H9 (cell line): ENCODE measurements at regions not wholly inside any gene's neighbourhood (a gene's known extent, or its start where the extent isn't known, plus 50 kb on each side); places are given as distances from the start of the nearest gene placed in this dataset.

Experiments used
- DNase-seq: peaks from one replicate; pipeline ENCODE4 v3.0.0-alpha.2; 2017
- H2AFZ ChIP-seq: one replicate; pipeline ENCODE4 v1.6.1; 2013; ENCODE audit warnings: mild to moderate bottlenecking, low read length, control low read depth, moderate library complexity
- H2AK5ac ChIP-seq: 2 replicates; pipeline ENCODE4 v1.6.1; 2013; ENCODE audit warnings: low read length, control low read depth, mixed read lengths; ENCODE audit not compliant: insufficient read length
- H2BK120ac ChIP-seq: one replicate; pipeline ENCODE4 v1.6.1; 2013; ENCODE audit warnings: low read depth, mild to moderate bottlenecking, low read length, control low read depth, inconsistent platforms; ENCODE audit not compliant: poor library complexity, severe bottlenecking
- H2BK12ac ChIP-seq: 2 replicates; pipeline ENCODE4 v1.6.1; 2013; ENCODE audit warnings: low read length, control low read depth, mixed read lengths, low read depth; ENCODE audit not compliant: insufficient read length
- H2BK15ac ChIP-seq: 2 replicates; pipeline ENCODE4 v1.6.1; 2013; ENCODE audit warnings: low read depth, low read length, control low read depth
- H2BK20ac ChIP-seq: one replicate; pipeline ENCODE4 v1.6.1; 2013; ENCODE audit warnings: low read depth, mild to moderate bottlenecking, low read length, control low read depth, inconsistent platforms; ENCODE audit not compliant: poor library complexity, severe bottlenecking
- H2BK5ac ChIP-seq: 2 replicates; pipeline ENCODE4 v1.6.1; 2013; ENCODE audit warnings: low read length, control low read depth, mixed read lengths; ENCODE audit not compliant: insufficient read length
- H3K14ac ChIP-seq: 2 replicates; pipeline ENCODE4 v1.6.1; 2013; ENCODE audit warnings: low read length, control low read depth; ENCODE audit not compliant: insufficient read depth
- H3K18ac ChIP-seq: 2 replicates; pipeline ENCODE4 v1.6.1; 2013; ENCODE audit warnings: low read depth, mild to moderate bottlenecking, mixed read lengths, low read length, control low read depth; ENCODE audit not compliant: insufficient read length
- H3K23ac ChIP-seq: 2 replicates; pipeline ENCODE4 v1.6.1; 2013; ENCODE audit warnings: low read length, control low read depth, mixed read lengths, low read depth; ENCODE audit not compliant: insufficient read length
- H3K23me2 ChIP-seq: 2 replicates; pipeline ENCODE4 v1.6.1; 2013; ENCODE audit warnings: low read depth, mild to moderate bottlenecking, mixed read lengths, low read length, control low read depth; ENCODE audit not compliant: insufficient read length, poor library complexity, severe bottlenecking
- H3K27ac ChIP-seq: 2 replicates; pipeline ENCODE4 v1.5.1; 2013; ENCODE audit warnings: low read length, control low read depth, mixed read lengths, low read depth; ENCODE audit not compliant: insufficient read length
- H3K27me3 ChIP-seq: 2 replicates; pipeline ENCODE4 v1.6.1; 2013; ENCODE audit warnings: low read length, control low read depth, inconsistent platforms; ENCODE audit not compliant: insufficient read depth
- H3K4ac ChIP-seq: 2 replicates; pipeline ENCODE4 v1.6.1; 2013; ENCODE audit warnings: low read depth, mild to moderate bottlenecking, control low read depth, inconsistent platforms, low read length, moderate library complexity
- H3K4me1 ChIP-seq: 2 replicates; pipeline ENCODE4 v1.6.1; 2013; ENCODE audit warnings: low read length, control low read depth, inconsistent platforms; ENCODE audit not compliant: insufficient read depth
- H3K4me2 ChIP-seq: 2 replicates; pipeline ENCODE4 v1.6.1; 2013; ENCODE audit warnings: low read length, control low read depth, mixed read lengths; ENCODE audit not compliant: insufficient read length, insufficient read depth
- H3K56ac ChIP-seq: 2 replicates; pipeline ENCODE4 v1.6.1; 2013; ENCODE audit warnings: low read depth, mild to moderate bottlenecking, mixed read lengths, low read length, control low read depth; ENCODE audit not compliant: insufficient read length
- H3K79me1 ChIP-seq: 2 replicates; pipeline ENCODE4 v1.6.1; 2013; ENCODE audit warnings: low read depth, mild to moderate bottlenecking, moderate library complexity, low read length, control low read depth, inconsistent platforms; ENCODE audit not compliant: insufficient read depth, poor library complexity, severe bottlenecking
- H3K79me2 ChIP-seq: 2 replicates; pipeline ENCODE4 v1.6.1; 2013; ENCODE audit warnings: low read length, control low read depth, inconsistent platforms; ENCODE audit not compliant: insufficient read depth
- H3K9ac ChIP-seq: 2 replicates; pipeline ENCODE4 v1.6.1; 2013; ENCODE audit warnings: low read length, control low read depth, mixed read lengths; ENCODE audit not compliant: insufficient read length; ENCODE audit errors: extremely low read depth
- H3K9me3 ChIP-seq: one replicate; pipeline ENCODE4 v1.6.1; 2013; ENCODE audit warnings: low read depth, low read length, inconsistent platforms; ENCODE audit not compliant: control insufficient read depth
- H3T11ph ChIP-seq: one replicate; pipeline ENCODE4 v1.6.1; 2013; ENCODE audit warnings: mild to moderate bottlenecking, low read length, control low read depth, inconsistent platforms
- H4K20me1 ChIP-seq: one replicate; pipeline ENCODE4 v1.6.1; 2013; ENCODE audit not compliant: control insufficient read depth, insufficient read length, insufficient read depth
- H4K5ac ChIP-seq: 2 replicates; pipeline ENCODE4 v1.6.1; 2013; ENCODE audit warnings: low read depth, mild to moderate bottlenecking, mixed read lengths, low read length, control low read depth; ENCODE audit not compliant: insufficient read length
- H4K8ac ChIP-seq: replicated peaks from 2 replicates; pipeline ENCODE4 v1.6.1; 2013; ENCODE audit warnings: low read length, control low read depth, mixed read lengths, low read depth; ENCODE audit not compliant: insufficient read length
- H4K91ac ChIP-seq: 2 replicates; pipeline ENCODE4 v1.6.1; 2013; ENCODE audit warnings: low read depth, mild to moderate bottlenecking, moderate library complexity, mixed read lengths, low read length, control low read depth; ENCODE audit not compliant: insufficient read length
- H3K27ac Mint-ChIP-seq, 3 experiments: 2 replicates in 2 of 3; 3 replicates in 1 of 3; pipeline ENCODE4 v1.8.0; 2020 to 2021; ENCODE audit warnings: mixed read lengths in 3 of 3, mild to moderate bottlenecking in 1 of 3, moderate library complexity in 1 of 3
- H3K27me3 Mint-ChIP-seq: 2 replicates; pipeline ENCODE4 v1.8.0; 2021; ENCODE audit warnings: low read depth, mild to moderate bottlenecking, moderate library complexity, mixed read lengths
- H3K36me3 Mint-ChIP-seq, 3 experiments: 2 replicates in 2 of 3; 3 replicates in 1 of 3; pipeline ENCODE4 v1.8.0; 2020 to 2021; ENCODE audit warnings: low read depth in 3 of 3, mixed read lengths in 3 of 3; ENCODE audit not compliant: insufficient read depth in 1 of 3
- H3K4me1 Mint-ChIP-seq, 2 experiments: 2 replicates each; pipeline ENCODE4 v1.8.0; 2020; ENCODE audit warnings: mixed read lengths in 2 of 2
- H3K4me3 Mint-ChIP-seq, 2 experiments: 2 replicates in 1 of 2; 3 replicates in 1 of 2; pipeline ENCODE4 v1.8.0; 2020 to 2021; ENCODE audit warnings: mild to moderate bottlenecking in 2 of 2, mixed read lengths in 2 of 2, moderate library complexity in 1 of 2
- H3K9me3 Mint-ChIP-seq, 2 experiments: 2 replicates in 1 of 2; 3 replicates in 1 of 2; pipeline ENCODE4 v1.8.0; 2020; ENCODE audit warnings: mild to moderate bottlenecking in 2 of 2, mixed read lengths in 2 of 2, moderate library complexity in 1 of 2
- CTCF ChIP-seq: fragments of 200-600 bp; sonication (generic); conservative IDR thresholded peaks from 3 replicates; pipeline ENCODE4 v1.8.0; 2021; ENCODE audit warnings: antibody characterized with exemption, mild to moderate bottlenecking
- WGBS: extraction: QIAGEN DNeasy Blood & Tissue Kit; methylation state at CpG from one replicate; pipeline ENCODE4 v1.1.7; 2013; ENCODE audit warnings: missing lambda C conversion rate, low lambda C conversion rate, mixed read lengths; ENCODE audit not compliant: insufficient read length; ENCODE audit errors: extremely low coverage; 5-methylcytosine and 5-hydroxymethylcytosine counted together

GRCh38 chr7:3102159-3102558, 58.5 kb upstream of the CARD11 start:
- Histone ChIP-seq H3T11ph (no peak overlapping the region), H4K8ac (no peak overlapping the region), H3K9ac (no peak overlapping the region), H2BK12ac (no peak overlapping the region), H3K4ac (no peak overlapping the region), H3K14ac (no peak overlapping the region), H4K20me1 (no peaks in the 10 kb centered on the region), H4K91ac (no peak overlapping the region), H3K9me3 (no peaks in the 10 kb centered on the region), H3K27ac (no peak overlapping the region), H2AK5ac (no peak overlapping the region), H3K56ac (no peak overlapping the region), H3K18ac (no peak overlapping the region), H2BK15ac (no peak overlapping the region), H2BK5ac (no peak overlapping the region), H3K27me3 (no peaks in the 10 kb centered on the region), H2AFZ (no peak overlapping the region), H3K79me1 (no peaks in the 10 kb centered on the region), H4K5ac (no peak overlapping the region), H3K4me1 (no peaks in the 10 kb centered on the region), H2BK120ac (no peak overlapping the region), H2BK20ac (no peak overlapping the region), H3K23ac (no peak overlapping the region), H3K4me2 (no peak overlapping the region), H3K23me2 (no peaks in the 10 kb centered on the region), H3K79me2 (no peaks in the 10 kb centered on the region)
- H3K27me3 Mint-ChIP-seq: no peaks in the 10 kb centered on the region
- 0 out of 7 replicates have a peak overlapping the region, but pooled peaks of 1 of the 3 experiments have one; percentile 28 for H3K27ac Mint-ChIP-seq
- H3K36me3 Mint-ChIP-seq: no peaks in the 10 kb centered on the region
- DNase-seq: no peak
- TF ChIP-seq CTCF: no peak
- H3K4me3 Mint-ChIP-seq: no peak overlapping the region
- peaks cover 0 to 6% of the 10 kb centered on the region in 2 experiments; a peak in 1 of 5 replicates for H3K9me3 Mint-ChIP-seq
- peaks cover 7 to 9% of the 10 kb centered on the region in 2 experiments; a peak in 3 of 4 replicates for H3K4me1 Mint-ChIP-seq
- no CpG with 5 or more reads among the region's 2 CpGs for WGBS
